ENCODE measurements at regions not wholly inside any gene's neighbourhood (a gene's known extent, or its start where the extent isn't known, plus 50 kb on each side); places are given as distances from the start of the nearest gene placed in this dataset.

DNA sequence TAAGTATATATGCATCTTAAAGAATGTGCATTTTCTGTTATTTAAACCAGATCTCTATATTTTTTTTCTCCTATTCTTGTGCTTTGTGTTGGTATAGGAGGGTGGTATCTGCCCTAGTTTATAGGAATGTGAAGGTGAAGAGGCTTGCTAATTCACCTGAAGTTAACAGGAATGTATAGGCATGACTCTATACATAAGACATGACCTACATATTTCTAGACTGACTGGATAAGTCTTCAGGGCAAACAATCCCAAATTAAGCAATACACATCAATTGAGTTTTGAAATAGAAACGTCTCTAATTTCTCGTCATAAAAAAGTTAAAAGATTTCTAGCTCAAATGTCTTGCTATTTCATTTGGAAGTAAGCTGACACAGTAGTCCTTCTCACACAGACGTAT lies 410.0 kb downstream of the DIPK2A start:
- TF ChIP-seq POLR2A (IDR thresholded peaks at IDR 0.05; ENCODE audit: low read depth, low read length), result no peak
- no peak for TF ChIP-seq POLR2AphosphoS5 (IDR thresholded peaks at IDR 0.05; ENCODE audit: low read depth, low read length)
- TF ChIP-seq TAF1 (IDR thresholded peaks at IDR 0.05; ENCODE audit: low read depth, low read length), result no peak
- no peak for TF ChIP-seq POU2F2 (IDR thresholded peaks at IDR 0.05; ENCODE audit: low read depth, low read length)
- no peak for TF ChIP-seq PAX5 (IDR thresholded peaks at IDR 0.05; ENCODE audit: insufficient read depth, low read length, severe bottlenecking)
- no peak for TF ChIP-seq SPI1 (IDR thresholded peaks at IDR 0.05; ENCODE audit: low read depth, low read length)

Measured in GM12891 (cell line).